Gastrocnemius medialis (tissue), 4 donors: ENCODE measurements at regions not wholly inside any gene's neighbourhood (a gene's known extent, or its start where the extent isn't known, plus 50 kb on each side); places are given as distances from the start of the nearest gene placed in this dataset.

Source experiments
- POLR2A ChIP-seq, 2 donors: fragments of 450-650 bp; IDR thresholded peaks; one replicate each; pipeline ENCODE4 v1.6.1; 2017; ENCODE audit warnings: antibody characterized with exemption in 2 of 2, mild to moderate bottlenecking in 2 of 2, moderate library complexity in 2 of 2
- TF ChIP-seq, protein P1 (sequence below), 5 experiments: fragments of 450-650 bp in 3 of 5; fragments of 200-600 bp in 2 of 5; sonication (generic) in 2 of 5; IDR thresholded peaks in 4 of 5; conservative IDR thresholded peaks in 1 of 5; 1 replicate in 4 of 5; 2 replicates in 1 of 5; pipeline ENCODE4 v1.5.1; 2016 to 2019; ENCODE audit warnings: antibody characterized with exemption in 5 of 5, mild to moderate bottlenecking in 3 of 5, moderate library complexity in 3 of 5

DNA sequence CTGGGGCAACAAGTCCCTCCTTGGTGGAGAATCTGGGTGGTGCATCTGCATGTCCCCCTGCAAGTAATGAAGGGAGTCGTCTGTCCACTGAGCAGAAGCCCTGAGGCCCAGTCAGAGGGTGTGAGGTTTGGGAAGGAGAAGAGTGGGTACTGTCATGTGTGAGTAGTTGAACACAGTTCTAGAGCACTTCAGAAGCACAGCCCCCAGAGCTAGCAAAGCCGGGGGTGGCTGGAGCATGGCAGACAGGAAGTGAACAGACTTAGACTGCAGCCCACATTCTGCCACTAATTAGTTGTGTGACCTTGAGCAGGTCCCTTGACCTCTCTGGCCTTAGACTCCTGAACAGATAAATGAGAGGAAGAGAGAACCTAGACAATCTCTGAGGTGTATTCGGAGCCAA lies 207.6 kb downstream of the UACA start:
- TF ChIP-seq, protein P1, sequence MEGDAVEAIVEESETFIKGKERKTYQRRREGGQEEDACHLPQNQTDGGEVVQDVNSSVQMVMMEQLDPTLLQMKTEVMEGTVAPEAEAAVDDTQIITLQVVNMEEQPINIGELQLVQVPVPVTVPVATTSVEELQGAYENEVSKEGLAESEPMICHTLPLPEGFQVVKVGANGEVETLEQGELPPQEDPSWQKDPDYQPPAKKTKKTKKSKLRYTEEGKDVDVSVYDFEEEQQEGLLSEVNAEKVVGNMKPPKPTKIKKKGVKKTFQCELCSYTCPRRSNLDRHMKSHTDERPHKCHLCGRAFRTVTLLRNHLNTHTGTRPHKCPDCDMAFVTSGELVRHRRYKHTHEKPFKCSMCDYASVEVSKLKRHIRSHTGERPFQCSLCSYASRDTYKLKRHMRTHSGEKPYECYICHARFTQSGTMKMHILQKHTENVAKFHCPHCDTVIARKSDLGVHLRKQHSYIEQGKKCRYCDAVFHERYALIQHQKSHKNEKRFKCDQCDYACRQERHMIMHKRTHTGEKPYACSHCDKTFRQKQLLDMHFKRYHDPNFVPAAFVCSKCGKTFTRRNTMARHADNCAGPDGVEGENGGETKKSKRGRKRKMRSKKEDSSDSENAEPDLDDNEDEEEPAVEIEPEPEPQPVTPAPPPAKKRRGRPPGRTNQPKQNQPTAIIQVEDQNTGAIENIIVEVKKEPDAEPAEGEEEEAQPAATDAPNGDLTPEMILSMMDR (IDR thresholded peaks at IDR 0.05 in 4 of 5, conservative IDR thresholded peaks at IDR 0.05 in 1 of 5) = no peak
- no peak for TF ChIP-seq POLR2A (IDR thresholded peaks at IDR 0.05)
